ENCODE measurements at regions not wholly inside any gene's neighbourhood (a gene's known extent, or its start where the extent isn't known, plus 50 kb on each side); places are given as distances from the start of the nearest gene placed in this dataset.

DNA sequence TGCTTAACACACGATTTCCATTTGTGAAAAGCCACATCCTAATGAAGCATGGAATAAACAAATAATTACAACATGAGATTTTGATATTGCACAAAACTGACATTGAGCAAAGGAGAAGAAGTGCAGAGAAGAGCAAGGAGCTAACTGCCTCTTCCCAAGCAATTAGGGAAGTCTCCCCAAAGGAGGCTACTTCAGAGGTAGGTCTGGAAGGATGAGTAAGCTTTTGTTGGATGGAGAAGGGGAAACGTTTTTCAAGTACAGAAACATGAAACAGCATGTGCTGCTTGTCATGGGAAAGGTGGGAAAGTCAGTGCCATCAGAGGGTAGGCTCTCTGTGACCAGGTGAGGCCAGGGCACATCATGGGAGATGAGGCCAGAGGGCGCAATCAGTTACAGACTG lies 132.2 kb upstream of the SESN3 start:
- Histone ChIP-seq H3K14ac (ENCODE audit: insufficient read depth, low read length) (no peak overlapping the region), H2BK120ac (ENCODE audit: low read depth, low read length, poor library complexity, severe bottlenecking) (no peak overlapping the region), H3K4me1 (ENCODE audit: insufficient read depth, low read length) (peaks cover 20% of the 10 kb centered on the region), H3K56ac (ENCODE audit: insufficient read length, low read depth, low read length) (no peak overlapping the region), H3K27me3 (ENCODE audit: insufficient read depth, low read length) (no peaks in the 10 kb centered on the region), H3K18ac (ENCODE audit: insufficient read length, low read depth, low read length) (no peak overlapping the region), H4K8ac (replicated peaks; ENCODE audit: insufficient read length, low read depth, low read length) (no peak overlapping the region), H2AK5ac (ENCODE audit: insufficient read length, low read length) (no peak overlapping the region), H3K4ac (ENCODE audit: low read depth, low read length) (no peak overlapping the region), H3K9me3 (ENCODE audit: control insufficient read depth, low read depth, low read length) (no peaks in the 10 kb centered on the region), H4K5ac (ENCODE audit: insufficient read length, low read depth, low read length) (no peak overlapping the region), H4K91ac (ENCODE audit: insufficient read length, low read depth, low read length) (no peak overlapping the region), H3K23ac (ENCODE audit: insufficient read length, low read depth, low read length) (no peak overlapping the region), H3K79me2 (ENCODE audit: insufficient read depth, low read length) (no peaks in the 10 kb centered on the region), H3K4me2 (ENCODE audit: insufficient read depth, insufficient read length, low read length) (no peak overlapping the region), H2BK20ac (ENCODE audit: low read depth, low read length, poor library complexity, severe bottlenecking) (no peak overlapping the region), H3K23me2 (ENCODE audit: insufficient read length, low read depth, low read length, poor library complexity, severe bottlenecking) (no peaks in the 10 kb centered on the region), H3T11ph (ENCODE audit: low read length) (no peak overlapping the region), H3K27ac (ENCODE audit: insufficient read length, low read depth, low read length) (no peak overlapping the region), H2BK5ac (ENCODE audit: insufficient read length, low read length) (no peak overlapping the region), H2BK15ac (ENCODE audit: low read depth, low read length) (no peak overlapping the region), H2AFZ (ENCODE audit: low read length) (no peak overlapping the region), H3K79me1 (ENCODE audit: insufficient read depth, low read depth, low read length, poor library complexity, severe bottlenecking) (no peaks in the 10 kb centered on the region), H4K20me1 (ENCODE audit: control insufficient read depth, insufficient read depth, insufficient read length) (no peaks in the 10 kb centered on the region), H3K9ac (ENCODE audit: extremely low read depth, insufficient read length, low read length) (no peak overlapping the region), H2BK12ac (ENCODE audit: insufficient read length, low read depth, low read length) (no peak overlapping the region)
- Mint-ChIP-seq H3K27ac (no peak overlapping the region), H3K4me3 (no peak overlapping the region), H3K9me3 (no peaks in the 10 kb centered on the region; a peak in 1 of 5 replicates), H3K27me3 (ENCODE audit: low read depth) (peaks cover 3% of the 10 kb centered on the region; the same call in 1 of the 2 replicates), H3K4me1 (peaks cover 60 to 67% of the 10 kb centered on the region in 2 experiments), H3K36me3 (ENCODE audit: insufficient read depth in 1 of 3, low read depth in 3 of 3) (no peaks in the 10 kb centered on the region)
- no CpG with 5 or more reads among the region's 3 CpGs for WGBS (ENCODE audit: extremely low coverage, insufficient read length, low lambda C conversion rate)
- DNase-seq: no peak
- TF ChIP-seq, protein P1, sequence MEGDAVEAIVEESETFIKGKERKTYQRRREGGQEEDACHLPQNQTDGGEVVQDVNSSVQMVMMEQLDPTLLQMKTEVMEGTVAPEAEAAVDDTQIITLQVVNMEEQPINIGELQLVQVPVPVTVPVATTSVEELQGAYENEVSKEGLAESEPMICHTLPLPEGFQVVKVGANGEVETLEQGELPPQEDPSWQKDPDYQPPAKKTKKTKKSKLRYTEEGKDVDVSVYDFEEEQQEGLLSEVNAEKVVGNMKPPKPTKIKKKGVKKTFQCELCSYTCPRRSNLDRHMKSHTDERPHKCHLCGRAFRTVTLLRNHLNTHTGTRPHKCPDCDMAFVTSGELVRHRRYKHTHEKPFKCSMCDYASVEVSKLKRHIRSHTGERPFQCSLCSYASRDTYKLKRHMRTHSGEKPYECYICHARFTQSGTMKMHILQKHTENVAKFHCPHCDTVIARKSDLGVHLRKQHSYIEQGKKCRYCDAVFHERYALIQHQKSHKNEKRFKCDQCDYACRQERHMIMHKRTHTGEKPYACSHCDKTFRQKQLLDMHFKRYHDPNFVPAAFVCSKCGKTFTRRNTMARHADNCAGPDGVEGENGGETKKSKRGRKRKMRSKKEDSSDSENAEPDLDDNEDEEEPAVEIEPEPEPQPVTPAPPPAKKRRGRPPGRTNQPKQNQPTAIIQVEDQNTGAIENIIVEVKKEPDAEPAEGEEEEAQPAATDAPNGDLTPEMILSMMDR (conservative IDR thresholded peaks at IDR 0.05): no peak
